ENCODE measurements at regions not wholly inside any gene's neighbourhood (a gene's known extent, or its start where the extent isn't known, plus 50 kb on each side); places are given as distances from the start of the nearest gene placed in this dataset.

GRCh38 chr10:57367412-57367811, 900.3 kb downstream of the IPMK start:
- WGBS (ENCODE audit: insufficient coverage, insufficient replicate concordance, low lambda C conversion rate, missing lambda C conversion rate), result 0% methylated on average over 5 of the region's 5 CpGs
- no peak for ATAC-seq
- intact Hi-C loops (cut with micrococcal nuclease; ENCODE audit: unreplicated experiment) (no loop called here), in situ Hi-C loops (cut with MboI) (no loop called here)
- no peaks in the 10 kb centered on the region for H3K9me3 ChIP-seq (replicated peaks; ENCODE audit: control insufficient read depth, insufficient read depth, low read length)
- no peak for FAIRE-seq
- ChIA-PET SMC1A (ENCODE audit: uncharacterized antibody, unreplicated experiment) (no interaction called here), RAD21 (ENCODE audit: unreplicated experiment) (no interaction called here), CTCF (no interaction called here), POLR2A (no interaction called here)
- no peaks in the 10 kb centered on the region for H3K79me2 ChIP-seq (ENCODE audit: control insufficient read depth, insufficient read depth, low read length)
- H3K4me3 ChIP-seq, result no peak overlapping the region
- DNase-seq (ENCODE audit: low read depth, low spot score), result no peak
- no peak overlapping the region for H3K27ac ChIP-seq (ENCODE audit: control insufficient read depth, insufficient read depth)
- H3K36me3 ChIP-seq (ENCODE audit: control insufficient read depth in 2 of 2, insufficient read depth in 2 of 2, low read length in 1 of 2), result no peaks in the 10 kb centered on the region
- H3K4me2 ChIP-seq (ENCODE audit: control insufficient read depth, insufficient read depth), result no peak overlapping the region
- no peak overlapping the region for H3K9ac ChIP-seq (ENCODE audit: control insufficient read depth, insufficient read depth, low read length)
- no peaks in the 10 kb centered on the region for H3K4me1 ChIP-seq (ENCODE audit: control insufficient read depth, insufficient read depth, low read length)
- H2AFZ ChIP-seq (ENCODE audit: control insufficient read depth, low read depth, low read length), result no peak overlapping the region
- no peaks in the 10 kb centered on the region for H3K27me3 ChIP-seq (replicated peaks in 1 of 2; ENCODE audit: control insufficient read depth in 2 of 2, insufficient read depth in 2 of 2, low read length in 1 of 2)
- BruUV-seq (replicated peaks), result no TSS peak
- H4K20me1 ChIP-seq (ENCODE audit: control insufficient read depth, insufficient read depth), result no peaks in the 10 kb centered on the region
- TF ChIP-seq KLF5 (IDR thresholded peaks at IDR 0.05; ENCODE audit: partially characterized antibody) (no peak), JUND (IDR thresholded peaks at IDR 0.05; ENCODE audit: low read depth, low read length) (no peak), MAX (IDR thresholded peaks at IDR 0.05; ENCODE audit: low read depth, low read length) (no peak), ZNF24 (IDR thresholded peaks at IDR 0.05) (no peak), MEF2B (IDR thresholded peaks at IDR 0.05; ENCODE audit: partially characterized antibody, poor library complexity, severe bottlenecking) (no peak), TCF3 (IDR thresholded peaks at IDR 0.05; ENCODE audit: borderline replicate concordance, insufficient read depth, low read depth, low read length) (no peak), ESRRA (IDR thresholded peaks at IDR 0.05; ENCODE audit: low read length) (no peak), CUX1 (IDR thresholded peaks at IDR 0.05; ENCODE audit: insufficient replicate concordance, low read depth, low read length) (no peak), PKNOX1 (IDR thresholded peaks at IDR 0.05) (no peak), REST (IDR thresholded peaks at IDR 0.05; ENCODE audit: low read depth, low read length) (no peak), TBL1XR1 (IDR thresholded peaks at IDR 0.05; ENCODE audit: low read depth, low read length) (no peak), CEBPB (IDR thresholded peaks at IDR 0.05; ENCODE audit: borderline replicate concordance in 1 of 2, low read depth in 2 of 2, low read length in 2 of 2) (no peak), KAT2A (conservative IDR thresholded peaks at IDR 0.05; ENCODE audit: control insufficient read depth, low read depth, low read length) (no peak)

Measured in GM12878 (cell line).